BLaER1 treated with 17β-estradiol and CSF1 and Interleukin-3, amounts not matched to agents 10 nM and 100 nM (cell line): ENCODE measurements at regions not wholly inside any gene's neighbourhood (a gene's known extent, or its start where the extent isn't known, plus 50 kb on each side); places are given as distances from the start of the nearest gene placed in this dataset.
"Not testable (repeated sequence)": the region's sequence is repeated elsewhere in the genome, so short reads cannot be mapped to it uniquely, and the experiment has no call there.

Experiments
- H3K27ac ChIP-seq, 11 experiments: shearing (Covaris generic); formaldehyde crosslinking; 2 replicates each; pipeline ENCODE4 v1.8.1; 2022
- H3K27me3 ChIP-seq, 11 experiments: shearing (Covaris generic); formaldehyde crosslinking; 2 replicates each; pipeline ENCODE4 v1.8.1; 2022
- H3K36me3 ChIP-seq, 11 experiments: shearing (Covaris generic); formaldehyde crosslinking; 2 replicates each; pipeline ENCODE4 v1.8.1; 2022
- H3K4me1 ChIP-seq, 10 experiments: shearing (Covaris generic); formaldehyde crosslinking; 2 replicates each; pipeline ENCODE4 v1.8.1; 2022
- H3K4me2 ChIP-seq, 11 experiments: shearing (Covaris generic); formaldehyde crosslinking; 2 replicates each; pipeline ENCODE4 v1.8.1; 2022
- H3K4me3 ChIP-seq, 10 experiments: shearing (Covaris generic); formaldehyde crosslinking; 2 replicates each; pipeline ENCODE4 v1.8.1; 2022
- H3K9ac ChIP-seq, 11 experiments: shearing (Covaris generic); formaldehyde crosslinking; 2 replicates each; pipeline ENCODE4 v1.8.1; 2022
- H3K9me3 ChIP-seq, 11 experiments: shearing (Covaris generic); formaldehyde crosslinking; replicated peaks in 1 of 11; 2 replicates each; pipeline ENCODE4 v1.8.1; 2022
- H4K20me1 ChIP-seq, 11 experiments: shearing (Covaris generic); formaldehyde crosslinking; 2 replicates each; pipeline ENCODE4 v1.8.1; 2022
- Cebpa-rat ChIP-seq, 11 experiments: shearing (Covaris generic); IDR thresholded peaks; 2 replicates each; pipeline ENCODE4 v1.8.1; 2022

DNA sequence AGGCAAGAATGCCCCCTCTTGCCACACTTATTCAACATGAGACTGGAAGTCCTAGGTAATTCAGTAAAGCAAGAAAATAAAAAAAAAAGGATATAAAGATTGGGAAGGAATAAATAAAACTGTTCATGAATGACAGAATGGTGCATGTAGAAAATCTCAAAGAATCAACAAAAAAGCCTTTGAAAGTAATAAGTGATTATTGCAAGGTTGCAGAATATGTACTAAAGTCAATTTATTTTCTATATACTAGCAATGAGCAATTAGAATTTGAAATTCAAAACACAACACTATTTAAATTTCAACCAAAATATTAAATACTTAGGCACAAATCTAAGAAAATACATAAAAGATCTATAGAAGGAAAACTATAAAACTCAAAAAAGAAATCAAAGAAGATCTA lies 58.6 kb downstream of the MAGEA10 start:
- Histone ChIP-seq H3K9ac (no peak overlapping the region), H4K20me1 (no peaks in the 10 kb centered on the region), H3K9me3 (0 out of 22 replicates have a peak, but pooled peaks cover 0 to 10% (median 0%) of the 10 kb centered on the region in 11 experiments), H3K27ac (no peak overlapping the region), H3K4me2 (no peak overlapping the region), H3K4me3 (no peak overlapping the region), H3K27me3 (peaks cover 63 to 100% (median 94%) of the 10 kb centered on the region in 11 experiments), H3K4me1 (no peaks in the 10 kb centered on the region), H3K36me3 (no peaks in the 10 kb centered on the region)
- no peak for TF ChIP-seq Cebpa-rat (IDR thresholded peaks at IDR 0.05)

DNA sequence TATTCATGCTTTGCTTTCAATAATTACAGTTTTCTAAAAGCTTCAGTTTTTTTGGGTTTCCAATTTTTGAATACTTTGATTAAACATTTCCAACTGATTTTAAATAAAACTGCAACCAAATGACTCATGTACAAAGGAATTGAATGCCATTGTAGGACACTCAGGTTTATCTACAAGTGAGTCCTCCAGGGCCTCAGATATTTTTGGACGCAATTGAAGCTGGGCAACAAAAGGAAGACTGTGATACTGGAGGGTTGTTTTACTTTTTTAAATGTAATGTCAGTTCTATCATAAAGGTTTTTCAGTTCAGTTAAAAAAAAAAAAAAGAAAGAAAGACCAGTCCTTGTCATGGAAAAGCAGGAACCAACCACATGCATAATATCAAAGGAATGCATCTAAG lies 64.2 kb downstream of the MAGEA10 start:
- TF ChIP-seq Cebpa-rat (IDR thresholded peaks at IDR 0.05): no peak
- Histone ChIP-seq H3K36me3 (no peaks in the 10 kb centered on the region), H3K27me3 (peaks cover 53 to 90% (median 82%) of the 10 kb centered on the region in 11 experiments), H3K9me3 (0 out of 22 replicates have a peak, but pooled peaks cover 0 to 10% (median 0%) of the 10 kb centered on the region in 11 experiments), H3K9ac (no peak overlapping the region), H3K27ac (no peak overlapping the region), H3K4me2 (no peak overlapping the region), H3K4me1 (no peaks in the 10 kb centered on the region), H3K4me3 (no peak overlapping the region), H4K20me1 (no peaks in the 10 kb centered on the region)

DNA sequence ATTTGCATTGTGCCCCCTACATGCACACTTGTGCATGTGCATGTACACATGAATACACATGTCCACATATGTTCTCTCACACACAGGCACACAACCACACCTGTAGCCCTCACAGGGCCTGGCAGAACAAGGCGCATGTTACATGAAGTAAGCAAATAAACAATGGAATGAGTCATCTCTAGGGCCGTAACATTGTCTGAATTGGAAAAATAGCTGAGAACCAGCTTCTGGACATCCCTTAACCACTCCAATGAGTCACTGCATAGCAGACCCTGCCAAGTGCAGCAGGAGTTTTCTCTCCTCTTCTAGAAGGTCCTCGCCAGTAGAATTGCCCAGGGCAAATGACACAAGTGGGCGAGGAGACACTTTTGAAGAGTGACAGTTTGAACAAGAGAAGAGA lies 66.1 kb downstream of the MAGEA10 start:
- Histone ChIP-seq H3K27ac (no peak overlapping the region), H3K4me2 (no peak overlapping the region), H3K9me3 (0 out of 22 replicates have a peak, but pooled peaks cover 0 to 10% (median 0%) of the 10 kb centered on the region in 11 experiments), H4K20me1 (no peaks in the 10 kb centered on the region), H3K27me3 (peaks cover 65 to 89% (median 80%) of the 10 kb centered on the region in 11 experiments), H3K4me3 (no peak overlapping the region), H3K36me3 (no peaks in the 10 kb centered on the region), H3K9ac (no peak overlapping the region), H3K4me1 (no peaks in the 10 kb centered on the region)
- no peak for TF ChIP-seq Cebpa-rat (IDR thresholded peaks at IDR 0.05)

DNA sequence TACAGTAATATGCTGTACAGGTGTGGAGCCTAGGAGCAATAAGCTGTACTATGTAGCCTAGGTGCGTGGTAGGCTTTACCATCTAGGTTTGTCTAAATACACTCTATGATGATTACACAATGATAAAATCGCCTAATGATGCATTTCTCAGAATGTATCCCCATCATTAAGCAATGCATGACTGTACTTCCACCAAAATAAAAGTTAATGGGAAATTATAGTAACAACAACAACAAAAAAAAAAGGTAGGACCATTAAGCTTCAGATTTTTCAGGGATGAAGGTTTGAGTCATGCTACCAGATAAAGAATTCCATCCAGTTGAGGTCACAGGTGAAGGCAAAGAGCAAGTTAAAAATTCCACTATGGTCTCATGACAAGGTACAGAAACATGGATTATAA lies 68.2 kb downstream of the MAGEA10 start:
- no peak for TF ChIP-seq Cebpa-rat (IDR thresholded peaks at IDR 0.05)
- H3K4me3 ChIP-seq: no peak overlapping the region
- no peak overlapping the region for H3K9ac ChIP-seq
- no peaks in the 10 kb centered on the region for H4K20me1 ChIP-seq
- H3K9me3 ChIP-seq: no peaks in the 10 kb centered on the region
- no peak overlapping the region for H3K27ac ChIP-seq
- no peaks in the 10 kb centered on the region for H3K4me1 ChIP-seq
- peaks cover 62 to 89% (median 80%) of the 10 kb centered on the region in 11 experiments for H3K27me3 ChIP-seq
- no peaks in the 10 kb centered on the region for H3K36me3 ChIP-seq
- H3K4me2 ChIP-seq: no peak overlapping the region

DNA sequence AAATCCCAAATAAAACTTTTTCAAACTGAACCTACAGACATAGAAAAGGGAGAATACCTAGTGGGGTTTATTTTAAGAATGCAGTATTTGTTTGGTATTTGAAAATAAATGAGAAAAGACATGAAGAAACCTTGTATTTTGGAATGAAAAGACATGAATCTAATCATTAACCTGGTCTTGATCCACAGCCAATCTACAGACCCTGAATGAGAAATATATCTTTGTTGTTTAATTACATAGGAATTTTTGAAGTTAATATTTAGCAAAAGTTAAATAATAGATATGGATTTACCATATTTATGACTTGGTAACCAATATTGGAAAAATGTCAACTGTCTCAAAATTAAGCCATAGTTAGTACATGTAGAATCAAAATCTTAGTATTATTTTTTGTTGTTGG lies 76.8 kb downstream of the MAGEA10 start:
- H3K27me3 ChIP-seq: peaks cover 37 to 72% (median 58%) of the 10 kb centered on the region in 11 experiments
- no peaks in the 10 kb centered on the region for H3K4me1 ChIP-seq
- no peak for TF ChIP-seq Cebpa-rat (IDR thresholded peaks at IDR 0.05)
- H3K9me3 ChIP-seq: peaks cover 0 to 9% (median 3%) of the 10 kb centered on the region in 11 experiments; a peak in 8 of 22 replicates
- 0 out of 22 replicates have a peak, but pooled peaks cover 0 to 3% (median 0%) of the 10 kb centered on the region in 11 experiments for H4K20me1 ChIP-seq
- H3K36me3 ChIP-seq: no peaks in the 10 kb centered on the region
- no peak overlapping the region for H3K4me3 ChIP-seq
- H3K4me2 ChIP-seq: no peak overlapping the region
- H3K27ac ChIP-seq: no peak overlapping the region
- no peak overlapping the region for H3K9ac ChIP-seq

DNA sequence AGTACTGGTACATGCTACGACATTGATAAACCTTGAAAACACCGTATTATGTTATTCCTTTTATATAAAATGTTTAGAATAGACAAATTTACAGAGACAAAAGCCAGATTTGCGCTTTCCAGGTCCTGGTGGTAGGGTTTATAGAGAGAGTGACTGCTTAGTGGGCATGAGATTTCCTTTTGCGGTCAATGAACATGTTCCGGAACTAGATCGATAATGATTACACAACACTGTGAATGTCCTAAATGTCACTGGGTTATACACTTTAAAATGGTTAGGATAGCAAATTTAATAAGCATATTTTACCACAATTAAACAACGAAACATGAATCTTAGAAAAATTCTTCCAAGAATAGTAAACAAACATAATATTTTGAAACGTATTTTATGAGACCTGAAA lies 77.3 kb downstream of the MAGEA10 start:
- TF ChIP-seq Cebpa-rat (IDR thresholded peaks at IDR 0.05): no peak
- H3K9ac ChIP-seq: no peak overlapping the region
- no peaks in the 10 kb centered on the region for H3K36me3 ChIP-seq

DNA sequence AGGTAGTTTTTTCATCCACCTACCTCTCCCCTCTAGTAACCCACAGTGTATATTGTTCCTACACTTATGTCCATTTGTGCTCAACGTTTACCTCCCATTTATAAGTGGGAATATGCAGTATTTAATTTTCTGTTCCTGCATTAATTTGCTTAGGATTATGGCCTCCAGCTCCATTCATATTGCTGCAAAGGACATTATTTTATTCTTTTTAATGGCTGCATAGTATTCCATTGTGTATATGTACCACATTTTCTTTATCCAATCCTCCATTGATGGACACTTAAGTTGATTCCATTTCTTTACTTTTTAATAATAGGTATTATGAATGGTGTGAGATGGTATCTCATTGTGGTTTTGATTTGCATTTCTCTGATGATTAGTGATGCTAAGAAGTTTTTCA lies 76.1 kb upstream of the GABRE start:
- H4K20me1 ChIP-seq, H3K9ac ChIP-seq, H3K4me1 ChIP-seq, H3K27ac ChIP-seq, H3K36me3 ChIP-seq, H3K4me2 ChIP-seq, H3K4me3 ChIP-seq: not testable (repeated sequence)
- Histone ChIP-seq H3K9me3 (peaks cover 0 to 21% (median 8%) of the 10 kb centered on the region in 11 experiments; a peak in 12 of 22 replicates), H3K27me3 (peaks cover 26 to 89% (median 57%) of the 10 kb centered on the region in 11 experiments)

More for the DNA sequence above, 77.3 kb downstream of the MAGEA10 start:
- 0 out of 22 replicates have a peak, but pooled peaks cover 0 to 3% (median 0%) of the 10 kb centered on the region in 11 experiments for H4K20me1 ChIP-seq
- H3K27ac ChIP-seq: no peak overlapping the region
- H3K9me3 ChIP-seq: peaks cover 0 to 14% (median 5%) of the 10 kb centered on the region in 11 experiments; a peak in 10 of 22 replicates
- no peak overlapping the region for H3K4me2 ChIP-seq
- no peaks in the 10 kb centered on the region for H3K4me1 ChIP-seq
- peaks cover 32 to 72% (median 54%) of the 10 kb centered on the region in 11 experiments; a peak in 21 of 22 replicates for H3K27me3 ChIP-seq
- no peak overlapping the region for H3K4me3 ChIP-seq

DNA sequence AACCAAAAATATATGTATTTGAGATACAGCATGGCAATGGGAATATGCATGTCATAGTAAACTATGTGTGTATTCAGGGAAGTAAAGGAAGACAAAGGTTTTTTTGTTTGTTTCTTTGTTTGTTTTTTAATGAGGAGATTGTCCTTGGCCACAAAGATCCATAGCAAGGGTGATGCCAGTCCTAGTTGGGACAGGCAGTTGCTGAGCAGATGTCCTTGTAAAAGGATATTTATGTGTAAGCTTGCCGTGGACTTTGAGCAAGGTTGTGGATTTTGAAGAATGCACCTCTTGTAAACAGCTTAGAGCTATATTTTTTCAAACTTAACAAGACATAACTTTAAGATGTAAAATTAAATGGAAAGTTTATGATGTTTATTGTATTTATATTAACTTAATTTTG lies 69.9 kb upstream of the GABRE start:
- H3K27me3 ChIP-seq: peaks cover 17 to 77% (median 49%) of the 10 kb centered on the region in 11 experiments; a peak in 21 of 22 replicates
- H3K27ac ChIP-seq: no peak overlapping the region
- TF ChIP-seq Cebpa-rat (IDR thresholded peaks at IDR 0.05): no peak
- H3K4me3 ChIP-seq: no peak overlapping the region
- no peak overlapping the region for H3K9ac ChIP-seq
- no peak overlapping the region for H3K4me2 ChIP-seq
- no peaks in the 10 kb centered on the region for H3K4me1 ChIP-seq
- H3K9me3 ChIP-seq: peaks cover 17 to 35% (median 24%) of the 10 kb centered on the region in 11 experiments; a peak in 21 of 22 replicates
- H4K20me1 ChIP-seq: no peaks in the 10 kb centered on the region; a peak in 1 of 22 replicates
- H3K36me3 ChIP-seq: no peaks in the 10 kb centered on the region

DNA sequence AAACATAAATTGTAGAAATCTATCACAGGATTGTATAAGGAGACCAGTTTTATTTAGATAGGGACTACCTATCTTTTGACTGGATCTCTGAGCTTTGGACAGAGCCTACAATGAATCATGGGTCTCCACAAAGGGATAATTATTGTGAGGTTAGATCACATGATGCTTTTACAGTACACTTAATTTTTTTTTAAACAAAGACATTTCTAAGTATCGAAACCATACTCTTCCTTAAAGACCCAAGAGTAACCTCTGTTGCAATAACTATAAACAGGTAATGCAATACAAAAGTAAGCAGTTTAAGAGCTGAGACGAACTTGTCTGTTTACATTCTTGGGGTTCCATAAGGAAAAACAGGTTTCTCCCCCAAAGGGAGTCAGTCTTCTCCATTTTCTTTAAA lies 64.3 kb upstream of the GABRE start:
- H3K36me3 ChIP-seq: no peaks in the 10 kb centered on the region
- H3K4me3 ChIP-seq: no peak overlapping the region
- H4K20me1 ChIP-seq: no peaks in the 10 kb centered on the region
- H3K9ac ChIP-seq: no peak overlapping the region
- no peak for TF ChIP-seq Cebpa-rat (IDR thresholded peaks at IDR 0.05)
- H3K9me3 ChIP-seq: peaks cover 41 to 70% (median 50%) of the 10 kb centered on the region in 11 experiments
- no peak overlapping the region for H3K4me2 ChIP-seq
- H3K4me1 ChIP-seq: no peaks in the 10 kb centered on the region
- H3K27me3 ChIP-seq: peaks cover 4 to 39% (median 21%) of the 10 kb centered on the region in 11 experiments; a peak in 17 of 22 replicates
- H3K27ac ChIP-seq: no peak overlapping the region

DNA sequence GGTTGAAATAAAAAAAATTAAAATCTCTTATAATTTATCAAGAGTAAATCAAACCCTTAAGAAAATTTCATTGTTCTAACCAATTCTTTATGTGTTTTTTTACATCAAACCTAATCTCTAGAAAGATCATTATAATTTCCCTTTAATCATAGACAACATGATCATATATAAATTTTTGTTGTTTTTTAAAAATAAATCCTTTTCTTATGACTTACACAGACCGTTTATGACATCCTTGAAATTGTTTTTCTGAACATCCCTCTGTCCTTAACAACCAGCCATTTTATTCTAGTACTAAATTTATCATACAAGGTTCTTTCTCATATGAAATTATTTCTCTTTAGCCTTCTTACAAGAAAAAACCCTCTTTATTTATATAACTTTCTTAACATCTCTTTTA lies 62.7 kb upstream of the GABRE start:
- Histone ChIP-seq H3K4me3 (no peak overlapping the region), H3K4me1 (no peaks in the 10 kb centered on the region), H3K4me2 (no peak overlapping the region), H4K20me1 (no peaks in the 10 kb centered on the region), H3K27ac (no peak overlapping the region), H3K27me3 (peaks cover 8 to 35% (median 26%) of the 10 kb centered on the region in 11 experiments; a peak in 20 of 22 replicates), H3K36me3 (no peaks in the 10 kb centered on the region), H3K9ac (no peak overlapping the region), H3K9me3 (peaks cover 41 to 63% (median 50%) of the 10 kb centered on the region in 11 experiments)
- no peak for TF ChIP-seq Cebpa-rat (IDR thresholded peaks at IDR 0.05)

DNA sequence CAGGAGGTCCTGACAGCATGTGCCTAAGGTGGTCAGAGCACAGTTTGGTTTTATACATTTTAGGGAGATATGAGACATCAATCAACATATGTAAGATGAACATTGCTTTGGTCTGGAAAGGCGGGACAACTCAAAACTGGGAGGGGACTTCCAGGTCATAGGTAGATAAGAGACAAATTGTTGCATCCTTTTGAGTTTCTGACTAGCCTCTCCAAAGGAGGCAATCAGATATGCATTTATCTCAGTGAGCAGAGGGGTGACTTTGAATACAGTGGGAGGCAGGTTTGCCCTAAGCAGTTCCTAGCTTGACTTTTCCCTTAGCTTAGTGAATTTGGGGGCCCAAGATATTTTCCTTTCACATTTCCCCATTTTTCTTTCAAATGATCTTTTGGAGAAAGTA lies 56.9 kb upstream of the GABRE start:
- H3K27ac ChIP-seq, H3K4me1 ChIP-seq, H3K4me2 ChIP-seq, H3K9ac ChIP-seq, H4K20me1 ChIP-seq, H3K9me3 ChIP-seq, H3K36me3 ChIP-seq, H3K4me3 ChIP-seq: not testable (repeated sequence)
- peaks cover 34 to 66% (median 57%) of the 10 kb centered on the region in 11 experiments for H3K27me3 ChIP-seq
